K562 (cell line): ENCODE measurements at regions not wholly inside any gene's neighbourhood (a gene's known extent, or its start where the extent isn't known, plus 50 kb on each side); places are given as distances from the start of the nearest gene placed in this dataset.

Source experiments
- ATAC-seq: fragments of 200-7000 bp; cut with Tn5 transposase; 3 replicates; pipeline ENCODE4 v1.9.1; 2020; ENCODE audit warnings: moderate library complexity
- BruUV-seq: library from RNA; stranded (reverse); fragments of 400-500 nt; replicated peaks from 2 replicates; lab custom pipeline; 2021; lab: Mats Ljungman, UMichigan
- CTCF ChIA-PET: fragments of 300-600 bp; formaldehyde crosslinking; extraction: SDS; loops from one replicate; lab custom pipeline; 2021; ENCODE audit warnings: low intra/inter-chr PET ratio; lab: Yijun Ruan, JAX
- POLR2A ChIA-PET: fragments of 300-600, 350-650 bp; sonication (Branson Sonifier 250); formaldehyde crosslinking; extraction: SDS; loops from one replicate; lab custom pipeline; 2021; ENCODE audit warnings: antibody characterized with exemption, inconsistent platforms; lab: Yijun Ruan, JAX
- DNase-seq, 4 experiments: peaks; one replicate each; pipeline versions ENCODE4 v3.0.0 to v3.0.0-alpha.2; 2011 to 2018; ENCODE audit warnings: low spot score in 3 of 4, mixed read lengths in 3 of 4; ENCODE audit errors: extremely low read depth in 1 of 4
- FAIRE-seq: peaks from 2 replicates; lab custom pipeline; 2011; peaks lifted over from hg19 to GRCh38; lab: Jason Lieb, UNC
- H2AFZ ChIP-seq: 2 replicates; pipeline ENCODE4 v1.6.0; 2011; ENCODE audit warnings: low read depth, low read length, control low read depth, inconsistent platforms
- H3K27ac ChIP-seq: fragments of 200-600 bp; 3 replicates; pipeline ENCODE4 v1.8.0; 2011; ENCODE audit warnings: low read depth, mild to moderate bottlenecking, control low read depth, inconsistent platforms, low read length, moderate library complexity, mixed read lengths; ENCODE audit errors: extremely low read depth
- H3K27me3 ChIP-seq, 2 experiments: fragments of 300-600 bp in 1 of 2; 2 replicates in 1 of 2; 3 replicates in 1 of 2; pipeline versions ENCODE4 v1.6.0 to v1.8.0; 2011; ENCODE audit warnings: inconsistent platforms in 2 of 2, low read length in 2 of 2, mild to moderate bottlenecking in 1 of 2, mixed read lengths in 1 of 2, moderate library complexity in 1 of 2; ENCODE audit not compliant: control insufficient read depth in 2 of 2, insufficient read depth in 2 of 2
- H3K36me3 ChIP-seq: fragments of 300-600 bp; 3 replicates; pipeline ENCODE4 v1.8.0; 2011; ENCODE audit warnings: mild to moderate bottlenecking, low read length, inconsistent platforms; ENCODE audit not compliant: control insufficient read depth, insufficient read depth
- H3K4me1 ChIP-seq, 2 experiments: fragments of 200-600 bp in 1 of 2; replicated peaks in 1 of 2; 2 replicates in 1 of 2; 3 replicates in 1 of 2; pipeline versions ENCODE4 v1.5.1 to v1.8.0; 2011; ENCODE audit warnings: inconsistent platforms in 2 of 2, low read length in 2 of 2, mild to moderate bottlenecking in 1 of 2, mixed read lengths in 1 of 2, moderate library complexity in 1 of 2; ENCODE audit not compliant: control insufficient read depth in 2 of 2, insufficient read depth in 2 of 2
- H3K4me2 ChIP-seq: 2 replicates; pipeline ENCODE4 v1.6.1; 2011; ENCODE audit warnings: low read length, control low read depth, inconsistent platforms, mixed read lengths; ENCODE audit not compliant: insufficient read depth
- H3K4me3 ChIP-seq: fragments of 200-600 bp; sonication (generic), shearing (Covaris generic); 2 replicates; pipeline ENCODE4 v1.5.1; 2016; ENCODE audit warnings: control low read depth, inconsistent platforms
- H3K79me2 ChIP-seq: fragments of 200-600 bp; 3 replicates; pipeline ENCODE4 v1.8.0; 2011; ENCODE audit warnings: low read length, inconsistent platforms; ENCODE audit not compliant: control insufficient read depth, insufficient read depth
- H3K9ac ChIP-seq, 2 experiments: 2 replicates each; pipeline versions ENCODE4 v1.6.0 to v1.6.1; 2011; ENCODE audit warnings: low read depth in 2 of 2, low read length in 2 of 2, control low read depth in 1 of 2, inconsistent platforms in 1 of 2, mild to moderate bottlenecking in 1 of 2, mixed read lengths in 1 of 2; ENCODE audit not compliant: insufficient read depth in 1 of 2
- H3K9me1 ChIP-seq: one replicate; pipeline ENCODE4 v1.6.0; 2011; ENCODE audit warnings: inconsistent platforms, mild to moderate bottlenecking, low read length, moderate library complexity; ENCODE audit not compliant: control insufficient read depth, insufficient read depth
- H3K9me3 ChIP-seq: replicated peaks from 2 replicates; pipeline ENCODE4 v1.5.1; 2011; ENCODE audit warnings: low read depth, low read length, inconsistent platforms; ENCODE audit not compliant: control insufficient read depth, insufficient read depth
- H4K20me1 ChIP-seq: replicated peaks from 2 replicates; pipeline ENCODE4 v1.6.1; 2011; ENCODE audit warnings: low read length, inconsistent platforms, mixed read lengths; ENCODE audit not compliant: control insufficient read depth, insufficient read depth
- DIDO1 ChIP-seq: fragments of 450-650 bp; IDR thresholded peaks from 2 replicates; pipeline ENCODE4 v1.6.1; 2016; ENCODE audit warnings: low read depth, missing biosample characterization, missing genetic modification characterization
- EP300 ChIP-seq: IDR thresholded peaks from 2 replicates; pipeline ENCODE4 v1.6.1; 2012; ENCODE audit warnings: low read length, improper control_type of control experiment
- SP2 ChIP-seq: IDR thresholded peaks from 2 replicates; pipeline ENCODE4 v1.6.1; 2011; ENCODE audit warnings: mild to moderate bottlenecking, low read depth, low read length, moderate library complexity; ENCODE audit not compliant: poor library complexity, severe bottlenecking; ENCODE audit errors: extremely low read depth
- SREBF1 ChIP-seq: fragments of 150-350 bp; IDR thresholded peaks from 2 replicates; pipeline ENCODE4 v1.6.1; 2014; ENCODE audit warnings: antibody characterized with exemption, low read depth, low read length, borderline replicate concordance
- STAG1 ChIP-seq: sonication (generic); formaldehyde crosslinking; IDR thresholded peaks from 2 replicates; pipeline ENCODE4 v1.5.0; 2020; ENCODE audit warnings: missing genetic modification reagents, borderline replicate concordance
- ZNF165 ChIP-seq: fragments of 250-450 bp; sonication (Bioruptor Pico); IDR thresholded peaks from 2 replicates; pipeline ENCODE4 v1.4.0; 2020; ENCODE audit warnings: borderline replicate concordance
- ZNF212 ChIP-seq: fragments of 450-650 bp; formaldehyde crosslinking; IDR thresholded peaks from 2 replicates; pipeline ENCODE4 v1.4.0; 2020; ENCODE audit warnings: mild to moderate bottlenecking
- ZNF584 ChIP-seq: fragments of 200-800 bp; sonication (Bioruptor generic); IDR thresholded peaks from 2 replicates; pipeline ENCODE4 v1.6.1; 2016; ENCODE audit warnings: low read depth, mild to moderate bottlenecking, missing genetic modification characterization, missing compliant biosample characterization
- WGBS: fragments of 100-300 bp; shearing (Covaris generic); methylation state at CpG from one replicate; pipeline ENCODE4 v1.1.6; 2016; ENCODE audit warnings: low coverage, mixed read lengths; ENCODE audit not compliant: insufficient coverage; ENCODE audit errors: missing lambda C conversion rate; 5-methylcytosine and 5-hydroxymethylcytosine counted together
- in situ Hi-C: fragments of 300-500 bp; cut with MboI; formaldehyde crosslinking; loops from 4 replicates; pipeline ENCODE4 v1.15.0; 2018; ENCODE audit warnings: inconsistent platforms, mixed read lengths
- intact Hi-C: fragments of 100-400 bp; cut with micrococcal nuclease; formaldehyde crosslinking; loops from 2 replicates; pipeline ENCODE4 v1.14.2; 2022
- TF ChIP-seq, protein P1 (sequence below): fragments of 250-450 bp; sonication (Bioruptor Pico); IDR thresholded peaks from 2 replicates; pipeline ENCODE4 v1.4.0; 2020; ENCODE audit warnings: mild to moderate bottlenecking, moderate library complexity
- TF ChIP-seq, protein P2 (sequence below): fragments of 450-650 bp; IDR thresholded peaks from 2 replicates; pipeline ENCODE4 v1.6.1; 2016; ENCODE audit warnings: missing biosample characterization, missing genetic modification characterization
- TF ChIP-seq, protein P3 (sequence below): fragments of 250-450 bp; sonication (Bioruptor Pico); IDR thresholded peaks from 2 replicates; pipeline ENCODE4 v1.4.0; 2020; ENCODE audit warnings: mild to moderate bottlenecking, moderate library complexity
- TF ChIP-seq, protein P4 (sequence below): fragments of 150-350 bp; conservative IDR thresholded peaks from 2 replicates; pipeline ENCODE4 v1.6.1; 2014; ENCODE audit warnings: low read length
- TF ChIP-seq, protein P5 (sequence below): fragments of 250-450 bp; sonication (Bioruptor Pico); IDR thresholded peaks from 2 replicates; pipeline ENCODE4 v1.8.0; 2021; ENCODE audit warnings: borderline replicate concordance, mild to moderate bottlenecking, moderate library complexity; ENCODE audit not compliant: poor library complexity, severe bottlenecking

DNA sequence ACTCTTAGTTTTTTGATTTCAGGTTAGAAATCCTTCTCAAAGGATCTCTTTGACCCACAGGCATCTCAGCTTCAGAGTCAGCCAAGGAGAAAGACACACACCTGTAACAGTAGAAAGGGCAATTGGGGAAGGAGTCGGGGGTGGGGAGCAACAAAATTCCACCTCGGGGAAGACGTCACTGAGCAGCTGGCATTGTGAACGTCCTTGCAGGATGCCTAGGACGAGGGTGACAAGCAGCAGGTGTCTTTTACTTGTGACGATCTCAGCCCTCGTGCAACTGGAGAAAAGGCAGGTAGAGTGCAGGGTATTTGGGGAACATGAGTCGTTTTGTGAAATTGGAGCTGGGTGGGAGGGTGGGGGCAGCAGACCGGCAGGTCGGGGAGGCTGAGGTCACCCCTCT lies 627.0 kb downstream of the ACTR3B start:
- Histone ChIP-seq H3K27ac (no peak overlapping the region), H3K4me1 (peaks cover 0 to 10% of the 10 kb centered on the region in 2 experiments; a peak in 3 of 5 replicates), H3K9me1 (no peaks in the 10 kb centered on the region), H3K27me3 (no peaks in the 10 kb centered on the region), H3K9ac (no peak overlapping the region), H3K79me2 (no peaks in the 10 kb centered on the region), H2AFZ (no peak overlapping the region), H3K4me3 (no peak overlapping the region), H3K4me2 (no peak overlapping the region), H3K36me3 (peaks cover 46% of the 10 kb centered on the region), H4K20me1 (0 out of 2 replicates have a peak, but pooled peaks cover 3% of the 10 kb centered on the region), H3K9me3 (no peaks in the 10 kb centered on the region; the same call in 1 of the 2 replicates)
- intact Hi-C loops = loop anchor here (10.0 kb wide), 1 partner anchor 658 kb away; no protein-coding TSS in a partner anchor
- no TSS peak for BruUV-seq
- ChIA-PET CTCF (no interaction called here), POLR2A (interaction anchor here (1.2 kb wide), 1 partner anchor 12 kb away, joined by 4 read pairs; no protein-coding TSS in a partner anchor)
- FAIRE-seq (no peak), ATAC-seq (no peak), DNase-seq (no peak)
- in situ Hi-C loops = no loop called here
- WGBS = 65% methylated on average over 10 of the region's 10 CpGs
- TF ChIP-seq STAG1 (CRISPR knock-in tag) = no peak
- no peak for TF ChIP-seq ZNF165 (CRISPR knock-in tag)
- no peak for TF ChIP-seq ZNF212 (CRISPR knock-in tag)
- TF ChIP-seq, protein P1, sequence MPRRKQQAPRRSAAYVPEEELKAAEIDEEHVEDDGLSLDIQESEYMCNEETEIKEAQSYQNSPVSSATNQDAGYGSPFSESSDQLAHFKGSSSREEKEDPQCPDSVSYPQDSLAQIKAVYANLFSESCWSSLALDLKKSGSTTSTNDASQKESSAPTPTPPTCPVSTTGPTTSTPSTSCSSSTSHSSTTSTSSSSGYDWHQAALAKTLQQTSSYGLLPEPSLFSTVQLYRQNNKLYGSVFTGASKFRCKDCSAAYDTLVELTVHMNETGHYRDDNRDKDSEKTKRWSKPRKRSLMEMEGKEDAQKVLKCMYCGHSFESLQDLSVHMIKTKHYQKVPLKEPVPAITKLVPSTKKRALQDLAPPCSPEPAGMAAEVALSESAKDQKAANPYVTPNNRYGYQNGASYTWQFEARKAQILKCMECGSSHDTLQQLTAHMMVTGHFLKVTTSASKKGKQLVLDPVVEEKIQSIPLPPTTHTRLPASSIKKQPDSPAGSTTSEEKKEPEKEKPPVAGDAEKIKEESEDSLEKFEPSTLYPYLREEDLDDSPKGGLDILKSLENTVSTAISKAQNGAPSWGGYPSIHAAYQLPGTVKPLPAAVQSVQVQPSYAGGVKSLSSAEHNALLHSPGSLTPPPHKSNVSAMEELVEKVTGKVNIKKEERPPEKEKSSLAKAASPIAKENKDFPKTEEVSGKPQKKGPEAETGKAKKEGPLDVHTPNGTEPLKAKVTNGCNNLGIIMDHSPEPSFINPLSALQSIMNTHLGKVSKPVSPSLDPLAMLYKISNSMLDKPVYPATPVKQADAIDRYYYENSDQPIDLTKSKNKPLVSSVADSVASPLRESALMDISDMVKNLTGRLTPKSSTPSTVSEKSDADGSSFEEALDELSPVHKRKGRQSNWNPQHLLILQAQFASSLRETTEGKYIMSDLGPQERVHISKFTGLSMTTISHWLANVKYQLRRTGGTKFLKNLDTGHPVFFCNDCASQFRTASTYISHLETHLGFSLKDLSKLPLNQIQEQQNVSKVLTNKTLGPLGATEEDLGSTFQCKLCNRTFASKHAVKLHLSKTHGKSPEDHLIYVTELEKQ = no peak
- TF ChIP-seq, protein P2, sequence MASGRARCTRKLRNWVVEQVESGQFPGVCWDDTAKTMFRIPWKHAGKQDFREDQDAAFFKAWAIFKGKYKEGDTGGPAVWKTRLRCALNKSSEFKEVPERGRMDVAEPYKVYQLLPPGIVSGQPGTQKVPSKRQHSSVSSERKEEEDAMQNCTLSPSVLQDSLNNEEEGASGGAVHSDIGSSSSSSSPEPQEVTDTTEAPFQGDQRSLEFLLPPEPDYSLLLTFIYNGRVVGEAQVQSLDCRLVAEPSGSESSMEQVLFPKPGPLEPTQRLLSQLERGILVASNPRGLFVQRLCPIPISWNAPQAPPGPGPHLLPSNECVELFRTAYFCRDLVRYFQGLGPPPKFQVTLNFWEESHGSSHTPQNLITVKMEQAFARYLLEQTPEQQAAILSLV (tag) = no peak
- TF ChIP-seq SP2 = no peak
- TF ChIP-seq EP300 = no peak
- TF ChIP-seq, protein P3, sequence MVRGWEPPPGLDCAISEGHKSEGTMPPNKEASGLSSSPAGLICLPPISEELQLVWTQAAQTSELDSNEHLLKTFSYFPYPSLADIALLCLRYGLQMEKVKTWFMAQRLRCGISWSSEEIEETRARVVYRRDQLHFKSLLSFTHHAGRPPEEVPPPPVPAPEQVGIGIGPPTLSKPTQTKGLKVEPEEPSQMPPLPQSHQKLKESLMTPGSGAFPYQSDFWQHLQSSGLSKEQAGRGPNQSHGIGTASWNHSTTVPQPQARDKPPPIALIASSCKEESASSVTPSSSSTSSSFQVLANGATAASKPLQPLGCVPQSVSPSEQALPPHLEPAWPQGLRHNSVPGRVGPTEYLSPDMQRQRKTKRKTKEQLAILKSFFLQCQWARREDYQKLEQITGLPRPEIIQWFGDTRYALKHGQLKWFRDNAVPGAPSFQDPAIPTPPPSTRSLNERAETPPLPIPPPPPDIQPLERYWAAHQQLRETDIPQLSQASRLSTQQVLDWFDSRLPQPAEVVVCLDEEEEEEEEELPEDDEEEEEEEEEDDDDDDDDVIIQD (CRISPR knock-in tag) = no peak
- TF ChIP-seq, protein P4, sequence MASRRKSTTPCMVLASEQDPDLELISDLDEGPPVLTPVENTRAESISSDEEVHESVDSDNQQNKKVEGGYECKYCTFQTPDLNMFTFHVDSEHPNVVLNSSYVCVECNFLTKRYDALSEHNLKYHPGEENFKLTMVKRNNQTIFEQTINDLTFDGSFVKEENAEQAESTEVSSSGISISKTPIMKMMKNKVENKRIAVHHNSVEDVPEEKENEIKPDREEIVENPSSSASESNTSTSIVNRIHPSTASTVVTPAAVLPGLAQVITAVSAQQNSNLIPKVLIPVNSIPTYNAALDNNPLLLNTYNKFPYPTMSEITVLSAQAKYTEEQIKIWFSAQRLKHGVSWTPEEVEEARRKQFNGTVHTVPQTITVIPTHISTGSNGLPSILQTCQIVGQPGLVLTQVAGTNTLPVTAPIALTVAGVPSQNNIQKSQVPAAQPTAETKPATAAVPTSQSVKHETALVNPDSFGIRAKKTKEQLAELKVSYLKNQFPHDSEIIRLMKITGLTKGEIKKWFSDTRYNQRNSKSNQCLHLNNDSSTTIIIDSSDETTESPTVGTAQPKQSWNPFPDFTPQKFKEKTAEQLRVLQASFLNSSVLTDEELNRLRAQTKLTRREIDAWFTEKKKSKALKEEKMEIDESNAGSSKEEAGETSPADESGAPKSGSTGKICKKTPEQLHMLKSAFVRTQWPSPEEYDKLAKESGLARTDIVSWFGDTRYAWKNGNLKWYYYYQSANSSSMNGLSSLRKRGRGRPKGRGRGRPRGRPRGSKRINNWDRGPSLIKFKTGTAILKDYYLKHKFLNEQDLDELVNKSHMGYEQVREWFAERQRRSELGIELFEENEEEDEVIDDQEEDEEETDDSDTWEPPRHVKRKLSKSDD = no peak
- no peak for TF ChIP-seq SREBF1
- TF ChIP-seq DIDO1 (tag) = no peak
- TF ChIP-seq, protein P5, sequence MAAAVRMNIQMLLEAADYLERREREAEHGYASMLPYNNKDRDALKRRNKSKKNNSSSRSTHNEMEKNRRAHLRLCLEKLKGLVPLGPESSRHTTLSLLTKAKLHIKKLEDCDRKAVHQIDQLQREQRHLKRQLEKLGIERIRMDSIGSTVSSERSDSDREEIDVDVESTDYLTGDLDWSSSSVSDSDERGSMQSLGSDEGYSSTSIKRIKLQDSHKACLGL = no peak
- TF ChIP-seq ZNF584 = no peak
